Heart right ventricle (tissue), 16 donors: ENCODE measurements at regions not wholly inside any gene's neighbourhood (a gene's known extent, or its start where the extent isn't known, plus 50 kb on each side); places are given as distances from the start of the nearest gene placed in this dataset.

ENCODE experiments used
- ATAC-seq, 8 donors: fragments of 200-7000 bp; cut with Tn5 transposase; one replicate each; pipeline ENCODE4 v1.9.1; 2020; ENCODE audit warnings: mild to moderate bottlenecking in 8 of 8, moderate library complexity in 8 of 8, moderate number of reproducible peaks in 1 of 8
- DNase-seq, 2 donors: peaks; one replicate each; pipeline ENCODE4 v3.0.0-alpha.2; 2020
- H3K27ac ChIP-seq, 10 donors: fragments of 200-600 bp; sonication (generic) in 2 of 10; one replicate each; pipeline versions ENCODE4 v1.5.0 to v1.8.0; 2020 to 2022; ENCODE audit warnings: mild to moderate bottlenecking in 3 of 10
- H3K27me3 ChIP-seq, 7 donors: fragments of 200-600 bp; one replicate each; pipeline ENCODE4 v1.8.0; 2021 to 2022; ENCODE audit warnings: mild to moderate bottlenecking in 2 of 7
- H3K36me3 ChIP-seq, 9 donors: fragments of 200-600 bp; sonication (generic) in 1 of 9; one replicate each; pipeline versions ENCODE4 v1.5.0 to v1.8.0; 2020 to 2022; ENCODE audit warnings: mild to moderate bottlenecking in 2 of 9
- H3K4me1 ChIP-seq, 9 donors: fragments of 200-600 bp; sonication (generic) in 1 of 9; one replicate each; pipeline versions ENCODE4 v1.5.0 to v1.8.0; 2020 to 2022; ENCODE audit warnings: mild to moderate bottlenecking in 4 of 9
- H3K4me3 ChIP-seq, 10 donors: fragments of 200-600 bp; sonication (generic) in 2 of 10; one replicate each; pipeline versions ENCODE4 v1.5.0 to v1.8.0; 2020 to 2022; ENCODE audit warnings: mild to moderate bottlenecking in 7 of 10, moderate library complexity in 2 of 10
- H3K9me3 ChIP-seq, 11 donors: fragments of 200-600 bp in 10 of 11; sonication (generic) in 2 of 11; one replicate each; pipeline versions ENCODE4 v1.5.0 to v1.8.0; 2013 to 2022; ENCODE audit warnings: mild to moderate bottlenecking in 2 of 11, control low read depth in 1 of 11, moderate library complexity in 1 of 11
- WGBS, 2 donors: extraction: QIAGEN DNeasy Blood & Tissue Kit; methylation state at CpG; one replicate each; pipeline ENCODE4 v1.1.7; 2013; ENCODE audit warnings: inconsistent platforms in 1 of 2; 5-methylcytosine and 5-hydroxymethylcytosine counted together
- intact Hi-C, 10 donors: fragments of 100-400 bp; cut with DNase I; formaldehyde crosslinking; loops; one replicate each; pipeline versions ENCODE4 v1.11.1 to v1.14.2; 2022
- TF ChIP-seq, protein P1 (sequence below), 9 donors: fragments of 200-600 bp; sonication (generic) in 2 of 9; IDR thresholded peaks; one replicate each; pipeline versions ENCODE4 v1.5.0 to v1.8.0; 2021 to 2022; ENCODE audit warnings: antibody characterized with exemption in 9 of 9, mild to moderate bottlenecking in 5 of 9, moderate library complexity in 1 of 9
- donor health status: Arrhythmogenic right ventricular cardiomyopathy.
- donor health status: ischemic (EF 13 %, LVEDD 7.1; RV severe dilation, severe dysfunction).
- donor health status: healthy with polysubstance abuse.
- donor health status: DM: no; HTN: yes; CAD: no.
- donor health status: DM: no; HTN: no; CAD: no.
- donor health status: ischemic (EF 25% LVEDD 6.9; RV normal size, moderate dysfunction).
- donor health status: ischemic (EF 25% LVEDD 5.7; RV mildly dilated, moderate dysfunction).
- donor health status: healthy.
- donor health status: DM: yes; HTN: yes; CAD: no.
- donor health status: Ischemic cardiomyopathy.
- donor health status: ischemic (EF 35%, LVEDD 5.7; RV mildly dilated, moderate dysfunction).
- donor health status: nonischemic (EF 11% LVEDD 7.7; RV severe dilation, severe dysfunction).
- donor health status: DM: yes; HTN: yes; CAD: no.
- donor health status: PGD.
- donor health status: ischemic (EF 29% LVEDD 5.4; RV normal size, mild dysfunction).
- donor health status: nonischemic (EF 23%, LVEDD 6.1; RV moderate dilation, normal function).

DNA sequence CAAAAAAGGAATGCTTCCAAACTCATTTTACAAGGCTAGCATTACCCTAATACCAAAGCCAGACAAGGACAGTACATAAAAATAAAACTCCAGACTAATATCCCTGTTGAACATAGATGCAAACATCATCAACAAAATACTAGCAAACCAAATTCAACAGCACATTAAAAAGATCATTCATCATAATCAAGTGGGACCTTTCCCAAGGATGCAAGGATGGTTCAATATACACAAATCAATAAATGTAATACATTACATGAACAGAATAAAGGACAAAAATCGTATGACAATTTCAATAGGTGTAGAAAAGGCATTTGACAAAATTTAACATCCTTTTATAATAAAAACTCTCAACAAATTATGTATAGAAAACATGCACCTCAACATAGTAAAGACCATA lies 66.6 kb upstream of the CNR1 start:
- H3K27me3 ChIP-seq = no peaks in the 10 kb centered on the region
- H3K9me3 ChIP-seq = peaks cover 0 to 72% (median 26%) of the 10 kb centered on the region in 11 donors
- H3K27ac ChIP-seq = no peak overlapping the region
- H3K4me3 ChIP-seq = no peak overlapping the region
- H3K36me3 ChIP-seq = no peaks in the 10 kb centered on the region
- TF ChIP-seq, protein P1, sequence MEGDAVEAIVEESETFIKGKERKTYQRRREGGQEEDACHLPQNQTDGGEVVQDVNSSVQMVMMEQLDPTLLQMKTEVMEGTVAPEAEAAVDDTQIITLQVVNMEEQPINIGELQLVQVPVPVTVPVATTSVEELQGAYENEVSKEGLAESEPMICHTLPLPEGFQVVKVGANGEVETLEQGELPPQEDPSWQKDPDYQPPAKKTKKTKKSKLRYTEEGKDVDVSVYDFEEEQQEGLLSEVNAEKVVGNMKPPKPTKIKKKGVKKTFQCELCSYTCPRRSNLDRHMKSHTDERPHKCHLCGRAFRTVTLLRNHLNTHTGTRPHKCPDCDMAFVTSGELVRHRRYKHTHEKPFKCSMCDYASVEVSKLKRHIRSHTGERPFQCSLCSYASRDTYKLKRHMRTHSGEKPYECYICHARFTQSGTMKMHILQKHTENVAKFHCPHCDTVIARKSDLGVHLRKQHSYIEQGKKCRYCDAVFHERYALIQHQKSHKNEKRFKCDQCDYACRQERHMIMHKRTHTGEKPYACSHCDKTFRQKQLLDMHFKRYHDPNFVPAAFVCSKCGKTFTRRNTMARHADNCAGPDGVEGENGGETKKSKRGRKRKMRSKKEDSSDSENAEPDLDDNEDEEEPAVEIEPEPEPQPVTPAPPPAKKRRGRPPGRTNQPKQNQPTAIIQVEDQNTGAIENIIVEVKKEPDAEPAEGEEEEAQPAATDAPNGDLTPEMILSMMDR (IDR thresholded peaks at IDR 0.05) = no peak
- 42 to 50% methylated on average over 1 of the region's 1 CpG for WGBS, 2 donors
- intact Hi-C loops = no loop called here
- ATAC-seq (no peak), DNase-seq (no peak)
- H3K4me1 ChIP-seq = no peaks in the 10 kb centered on the region

DNA sequence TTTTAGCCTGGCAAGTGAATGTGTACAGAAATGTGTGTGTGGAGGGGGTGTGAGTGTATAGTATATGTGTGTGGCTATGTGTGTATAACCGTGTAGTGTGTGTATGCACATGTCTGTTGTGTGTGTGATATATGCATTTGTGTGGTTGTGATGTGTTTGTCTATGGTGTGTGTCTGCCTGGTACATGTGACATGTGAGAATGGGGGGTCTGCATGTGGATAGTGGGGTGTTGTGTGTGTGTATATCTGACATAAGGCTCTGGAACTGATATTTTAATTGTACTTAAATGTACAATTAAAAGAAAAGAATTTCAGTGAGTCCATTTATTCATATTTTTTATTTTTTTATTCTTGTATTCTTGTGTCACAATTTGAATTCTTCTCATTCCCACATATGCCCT lies 57.2 kb upstream of the CNR1 start:
- WGBS, 2 donors = 69 to 78% methylated on average over 1 of the region's 1 CpG
- TF ChIP-seq, protein P1 (IDR thresholded peaks at IDR 0.05) = no peak
- Histone ChIP-seq H3K27me3 (no peaks in the 10 kb centered on the region), H3K27ac (no peak overlapping the region), H3K4me3 (no peak overlapping the region), H3K36me3 (no peaks in the 10 kb centered on the region), H3K9me3 (peaks cover 0 to 5% (median 0%) of the 10 kb centered on the region in 11 donors), H3K4me1 (no peaks in the 10 kb centered on the region)
- no peak for ATAC-seq
- intact Hi-C loops = no loop called here
- no peak for DNase-seq

DNA sequence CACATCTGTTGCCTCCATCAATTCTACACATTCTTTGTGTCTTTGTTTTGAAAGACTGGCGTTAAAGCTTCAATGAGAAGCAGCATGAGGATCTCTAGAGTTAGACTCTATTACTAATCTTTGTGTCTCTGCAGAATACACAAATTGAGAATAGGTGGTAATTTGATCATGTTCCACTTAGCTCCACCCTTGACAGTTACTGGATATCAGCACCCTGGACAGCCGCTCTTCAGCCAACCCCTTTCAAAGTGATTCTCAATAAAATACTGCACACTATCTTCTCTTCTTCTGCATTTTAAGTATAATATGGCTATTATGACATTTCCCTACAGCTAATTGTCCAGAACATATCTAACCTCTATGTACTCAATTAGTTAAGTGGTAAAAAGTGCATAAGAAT lies 54.3 kb upstream of the CNR1 start:
- no peak for DNase-seq
- no peak overlapping the region for H3K4me3 ChIP-seq
- H3K9me3 ChIP-seq = no peaks in the 10 kb centered on the region
- ATAC-seq = no peak
- intact Hi-C loops = no loop called here
- H3K27me3 ChIP-seq = no peaks in the 10 kb centered on the region
- no peaks in the 10 kb centered on the region for H3K36me3 ChIP-seq
- H3K27ac ChIP-seq = no peak overlapping the region
- TF ChIP-seq, protein P1 (IDR thresholded peaks at IDR 0.05) = no peak
- no peaks in the 10 kb centered on the region for H3K4me1 ChIP-seq
- 63 to 66% methylated on average over 2 of the region's 2 CpGs for WGBS, 2 donors

DNA sequence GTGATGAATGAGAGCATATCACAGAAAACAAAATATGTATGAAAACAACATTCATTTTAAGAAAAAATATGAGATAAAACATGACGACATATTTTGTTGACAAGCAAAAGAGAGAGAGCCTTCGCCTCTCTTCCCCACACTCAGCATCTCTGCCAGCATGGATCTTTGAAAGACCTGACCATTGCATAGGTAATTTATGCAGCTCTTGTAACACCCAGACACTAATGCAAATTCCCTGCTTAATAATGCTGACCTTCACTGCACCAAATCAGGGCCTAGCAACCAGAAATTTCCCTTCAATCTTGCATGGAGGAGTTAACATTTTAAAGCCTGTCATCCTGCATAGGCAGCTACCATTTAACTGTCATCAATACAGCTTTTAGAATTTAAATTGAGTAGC lies 50.0 kb upstream of the CNR1 start:
- no peaks in the 10 kb centered on the region for H3K27me3 ChIP-seq
- no peak for DNase-seq
- 85 to 91% methylated on average over 2 of the region's 2 CpGs for WGBS, 2 donors

More for the DNA sequence above, 50.0 kb upstream of the CNR1 start:
- no peak overlapping the region for H3K27ac ChIP-seq
- TF ChIP-seq, protein P1 (IDR thresholded peaks at IDR 0.05) = no peak
- H3K36me3 ChIP-seq = no peaks in the 10 kb centered on the region
- H3K4me1 ChIP-seq = no peaks in the 10 kb centered on the region
- ATAC-seq = no peak
- no peaks in the 10 kb centered on the region for H3K9me3 ChIP-seq
- intact Hi-C loops = no loop called here
- H3K4me3 ChIP-seq = no peak overlapping the region
